Fibroblast of lung (primary cell): ENCODE measurements at regions not wholly inside any gene's neighbourhood (a gene's known extent, or its start where the extent isn't known, plus 50 kb on each side); places are given as distances from the start of the nearest gene placed in this dataset.

Source experiments
- CTCF ChIP-seq, 2 donors: IDR thresholded peaks in 1 of 2; conservative IDR thresholded peaks in 1 of 2; 1 replicate in 1 of 2; 2 replicates in 1 of 2; pipeline ENCODE4 v1.5.1; 2011 to 2012; ENCODE audit warnings: low read length in 2 of 2, control low read depth in 1 of 2, inconsistent platforms in 1 of 2, low read depth in 1 of 2, mild to moderate bottlenecking in 1 of 2
- EZH2 ChIP-seq: IDR thresholded peaks from 2 replicates; pipeline ENCODE4 v1.5.1; 2012; ENCODE audit warnings: low read length, control low read depth, mild to moderate bottlenecking; ENCODE audit errors: missing control alignments

GRCh38 chrX:56503941-56504673 is 59.3 kb upstream of the UBQLN2 start:
- no peak for TF ChIP-seq CTCF (conservative IDR thresholded peaks at IDR 0.05 in 1 of 2, IDR thresholded peaks at IDR 0.05 in 1 of 2; ENCODE audit: low read depth in 1 of 2, low read length in 2 of 2)
- TF ChIP-seq EZH2: no peak
